22Rv1 (cell line): ENCODE measurements at regions not wholly inside any gene's neighbourhood (a gene's known extent, or its start where the extent isn't known, plus 50 kb on each side); places are given as distances from the start of the nearest gene placed in this dataset.

ENCODE experiments used
- H3K27ac ChIP-seq: fragments of 450-650 bp; 2 replicates; pipeline ENCODE4 v1.5.1; 2017
- CTCF ChIP-seq: fragments of 450-650 bp; IDR thresholded peaks from 2 replicates; pipeline ENCODE4 v1.5.1; 2017; ENCODE audit warnings: mild to moderate bottlenecking
- ZFX ChIP-seq: fragments of 450-650 bp; IDR thresholded peaks from 2 replicates; pipeline ENCODE4 v1.6.1; 2017; ENCODE audit warnings: antibody characterized with exemption, borderline replicate concordance

DNA sequence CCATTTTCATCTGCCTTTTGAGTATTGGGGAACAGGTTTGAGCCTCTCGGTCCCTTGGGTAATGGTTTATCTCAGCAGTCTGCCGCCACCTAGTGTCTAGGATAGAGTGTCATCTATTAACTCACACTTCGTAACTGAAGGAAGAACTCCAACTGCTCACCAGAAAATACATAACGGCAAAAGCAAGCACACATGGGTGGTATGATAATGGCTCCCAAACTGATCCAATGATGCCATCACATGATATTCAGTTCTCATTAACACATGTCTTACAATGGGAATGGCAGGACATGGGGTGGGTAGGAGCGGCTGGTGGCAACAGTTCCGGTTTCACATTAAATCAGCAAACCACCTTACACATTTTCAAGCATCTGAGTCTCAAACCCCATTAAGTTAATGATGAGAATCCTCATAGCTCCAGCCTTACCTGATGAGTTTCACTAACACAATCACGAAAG is 110.7 kb upstream of the PHACTR1 start:
- H3K27ac ChIP-seq = no peak overlapping the region
- TF ChIP-seq CTCF = peak; percentile 88
- TF ChIP-seq ZFX = no peak

DNA sequence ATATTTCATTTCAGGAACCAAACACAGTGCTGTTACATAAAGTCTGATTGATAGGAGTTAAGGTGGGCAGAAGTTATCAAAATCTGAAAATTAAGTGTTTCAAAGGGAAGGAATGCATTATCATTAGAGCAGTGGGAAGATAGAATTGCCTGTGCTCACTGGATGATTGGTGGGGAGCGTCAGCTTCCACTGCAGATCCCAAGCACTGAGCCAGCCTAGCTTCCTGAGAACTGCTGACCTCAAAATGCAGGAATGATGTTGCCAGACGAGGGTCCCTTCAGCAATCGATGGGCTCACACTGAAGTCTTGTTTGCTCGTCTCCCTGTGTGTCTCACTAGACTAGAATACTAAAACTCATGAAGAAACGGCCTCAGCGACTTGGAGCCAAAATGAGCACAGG is 110.0 kb upstream of the PHACTR1 start:
- TF ChIP-seq CTCF = no peak
- TF ChIP-seq ZFX = no peak
- no peak overlapping the region for H3K27ac ChIP-seq

DNA sequence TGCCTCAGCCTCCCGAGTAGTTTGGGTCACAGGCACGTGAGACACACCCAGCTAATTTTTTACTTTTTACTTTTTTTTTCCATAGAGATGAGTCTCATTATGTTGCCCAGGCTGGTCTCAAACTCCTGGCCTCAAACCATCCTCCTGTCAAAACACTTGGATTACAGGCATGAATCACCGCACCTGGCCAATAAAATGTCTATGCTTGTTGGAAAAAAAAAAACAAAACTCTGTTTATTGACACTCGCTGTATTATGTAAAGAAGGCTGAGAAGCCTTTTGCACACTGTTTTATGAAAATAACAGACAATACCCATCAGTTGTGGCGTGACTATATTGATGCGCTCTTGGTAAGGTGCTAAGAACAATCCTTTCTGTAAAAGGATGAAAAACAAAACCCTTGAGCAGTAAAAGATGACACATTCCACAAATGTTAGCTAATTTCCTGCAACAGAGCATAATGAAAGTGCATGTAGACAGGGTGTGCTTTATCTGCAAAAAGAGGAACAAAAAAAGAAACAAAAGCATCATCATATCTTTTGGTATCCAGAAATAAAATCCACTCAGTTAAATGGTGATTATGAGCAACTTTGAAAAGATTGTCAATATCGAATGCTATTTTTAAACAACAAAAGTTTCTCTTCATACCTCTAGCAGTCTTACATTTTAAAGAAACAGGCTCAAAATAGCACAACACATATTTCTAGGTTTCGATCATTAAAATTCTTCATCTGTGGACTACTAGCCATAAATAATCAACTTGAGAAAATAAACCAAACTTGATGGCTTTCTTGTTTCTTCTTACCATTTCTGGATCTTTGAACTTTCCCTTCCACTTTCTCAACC is 108.3 kb upstream of the PHACTR1 start:
- no peak for TF ChIP-seq CTCF
- no peak for TF ChIP-seq ZFX
- H3K27ac ChIP-seq = no peak overlapping the region

DNA sequence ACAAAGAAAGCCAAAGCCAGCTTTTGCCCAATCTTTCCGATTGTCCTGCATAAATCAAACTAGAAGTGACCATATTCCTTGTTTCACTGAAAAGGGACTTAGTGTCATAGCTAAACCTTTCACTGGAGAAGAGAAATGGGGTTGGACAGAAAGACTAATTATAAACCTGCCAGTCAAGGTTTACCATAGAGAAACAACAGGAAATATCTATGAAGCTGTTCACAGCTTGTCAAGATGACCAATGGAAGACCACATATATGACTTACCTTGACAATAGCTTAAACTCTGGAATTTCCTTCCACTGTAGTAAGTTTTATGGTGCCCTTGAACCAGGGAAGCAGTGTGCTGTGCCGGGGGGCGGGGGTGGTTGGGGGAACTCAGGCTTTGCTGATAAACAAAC is 107.7 kb upstream of the PHACTR1 start:
- TF ChIP-seq CTCF = no peak
- TF ChIP-seq ZFX = no peak
- no peak overlapping the region for H3K27ac ChIP-seq

GRCh38 chr6:12609751-12610150 is 106.8 kb upstream of the PHACTR1 start:
- H3K27ac ChIP-seq = no peak overlapping the region
- TF ChIP-seq ZFX (no peak), CTCF (no peak)

- TF ChIP-seq CTCF (no peak), ZFX (no peak)
- H3K27ac ChIP-seq = no peak overlapping the region
Measured at GRCh38 chr6:12610862-12611261, 105.7 kb upstream of the PHACTR1 start.

DNA sequence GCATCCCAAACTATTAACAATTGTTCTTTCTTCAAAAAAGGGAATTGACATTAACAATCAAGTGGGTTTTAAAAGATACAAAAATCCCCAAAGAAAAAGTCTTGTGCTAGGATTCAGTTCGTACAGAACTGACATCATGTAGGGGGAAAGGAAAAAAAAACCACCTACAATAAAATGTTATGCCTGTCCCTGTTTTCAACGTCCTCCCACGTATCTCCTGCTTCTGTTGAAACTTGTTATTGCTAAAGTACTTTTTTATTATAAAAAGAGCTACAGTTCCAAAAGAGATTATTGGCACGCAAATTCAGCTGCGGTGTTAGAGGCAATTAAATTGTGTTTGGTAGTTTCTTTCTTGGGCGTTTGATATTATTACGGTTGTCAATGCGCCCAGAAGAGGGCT is 102.8 kb upstream of the PHACTR1 start:
- H3K27ac ChIP-seq = no peak overlapping the region
- no peak for TF ChIP-seq ZFX

- H3K27ac ChIP-seq = no peak overlapping the region
- TF ChIP-seq ZFX (no peak), CTCF (no peak)
Measured at GRCh38 chr6:12614456-12614855, 102.1 kb upstream of the PHACTR1 start.
